Breast epithelium (tissue), 3 donors: ENCODE measurements at regions not wholly inside any gene's neighbourhood (a gene's known extent, or its start where the extent isn't known, plus 50 kb on each side); places are given as distances from the start of the nearest gene placed in this dataset.
"Not testable (repeated sequence)": the region's sequence is repeated elsewhere in the genome, so short reads cannot be mapped to it uniquely, and the experiment has no call there.

Experiments used
- POLR2A ChIP-seq: fragments of 450-650 bp; IDR thresholded peaks from one replicate; pipeline ENCODE4 v1.6.1; 2016; ENCODE audit warnings: antibody characterized with exemption, mild to moderate bottlenecking, moderate library complexity
- TF ChIP-seq, protein P1 (sequence below), 3 donors: fragments of 450-650 bp; IDR thresholded peaks; one replicate each; pipeline ENCODE4 v1.5.1; 2016 to 2017; ENCODE audit warnings: antibody characterized with exemption in 3 of 3, mild to moderate bottlenecking in 3 of 3, moderate library complexity in 3 of 3

DNA sequence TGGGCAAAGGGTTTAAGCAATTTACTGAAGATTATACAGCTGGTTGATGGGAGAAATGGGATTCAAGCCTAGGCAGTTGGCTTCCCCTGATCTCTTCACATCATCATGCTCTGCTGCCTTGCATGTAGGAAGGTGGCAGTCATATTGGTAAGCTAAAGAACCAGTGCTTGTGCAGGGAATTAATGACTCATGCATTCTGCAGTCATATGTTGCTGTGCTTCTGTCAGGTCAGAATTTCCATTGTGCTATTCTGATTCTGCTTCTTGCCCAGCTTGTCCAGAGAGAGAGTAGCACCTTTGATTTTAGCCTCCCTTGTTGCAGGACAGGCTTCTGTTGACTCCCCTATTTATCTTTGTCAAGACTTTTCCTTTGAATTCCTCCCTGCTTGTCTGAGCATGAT lies 114.0 kb upstream of the IKBKE start:
- TF ChIP-seq, protein P1, sequence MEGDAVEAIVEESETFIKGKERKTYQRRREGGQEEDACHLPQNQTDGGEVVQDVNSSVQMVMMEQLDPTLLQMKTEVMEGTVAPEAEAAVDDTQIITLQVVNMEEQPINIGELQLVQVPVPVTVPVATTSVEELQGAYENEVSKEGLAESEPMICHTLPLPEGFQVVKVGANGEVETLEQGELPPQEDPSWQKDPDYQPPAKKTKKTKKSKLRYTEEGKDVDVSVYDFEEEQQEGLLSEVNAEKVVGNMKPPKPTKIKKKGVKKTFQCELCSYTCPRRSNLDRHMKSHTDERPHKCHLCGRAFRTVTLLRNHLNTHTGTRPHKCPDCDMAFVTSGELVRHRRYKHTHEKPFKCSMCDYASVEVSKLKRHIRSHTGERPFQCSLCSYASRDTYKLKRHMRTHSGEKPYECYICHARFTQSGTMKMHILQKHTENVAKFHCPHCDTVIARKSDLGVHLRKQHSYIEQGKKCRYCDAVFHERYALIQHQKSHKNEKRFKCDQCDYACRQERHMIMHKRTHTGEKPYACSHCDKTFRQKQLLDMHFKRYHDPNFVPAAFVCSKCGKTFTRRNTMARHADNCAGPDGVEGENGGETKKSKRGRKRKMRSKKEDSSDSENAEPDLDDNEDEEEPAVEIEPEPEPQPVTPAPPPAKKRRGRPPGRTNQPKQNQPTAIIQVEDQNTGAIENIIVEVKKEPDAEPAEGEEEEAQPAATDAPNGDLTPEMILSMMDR (IDR thresholded peaks at IDR 0.05), result not testable (repeated sequence)
- not testable (repeated sequence) for TF ChIP-seq POLR2A
